Activated CD4-positive, CD25-positive, alpha-beta regulatory T cell treated with anti-CD3 and anti-CD28 coated beads, Interleukin-2, amount 50 U/mL, for 24 hours (primary cell): ENCODE measurements at regions not wholly inside any gene's neighbourhood (a gene's known extent, or its start where the extent isn't known, plus 50 kb on each side); places are given as distances from the start of the nearest gene placed in this dataset.
"Not testable (repeated sequence)": the region's sequence is repeated elsewhere in the genome, so short reads cannot be mapped to it uniquely, and the experiment has no call there.

ENCODE experiments used
- ATAC-seq, 2 donors: fragments of 150-1000 bp; cut with Tn5 transposase; one replicate each; pipeline ENCODE4 v1.10.0; 2021; ENCODE audit warnings: mild to moderate bottlenecking in 1 of 2, moderate library complexity in 1 of 2

DNA sequence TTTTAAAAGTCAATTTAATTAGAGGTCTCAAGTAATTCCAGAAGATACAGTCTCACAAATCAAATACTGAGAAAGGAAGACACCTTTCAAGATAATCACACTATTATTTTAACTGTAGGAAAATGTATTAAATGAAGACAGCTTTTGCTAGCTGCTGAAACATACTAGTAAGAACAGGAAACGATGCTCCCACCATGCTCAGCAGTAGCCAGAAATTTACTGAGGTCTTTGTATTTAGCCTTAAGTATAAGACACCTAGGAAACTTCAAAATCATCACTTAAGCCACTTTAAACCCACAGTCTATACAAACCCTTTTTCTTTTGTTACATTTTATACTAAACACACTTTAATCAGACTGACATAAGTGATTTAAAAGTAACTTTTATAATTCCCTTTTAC, 72.7 kb upstream of the NPIPB12 start:
- ATAC-seq: not testable (repeated sequence)

GRCh38 chr16:29581764-29582163, 75.6 kb upstream of the NPIPB12 start:
- ATAC-seq: not testable (repeated sequence)

GRCh38 chr16:29591919-29592318, 71.1 kb upstream of the SPN start:
- ATAC-seq: not testable (repeated sequence)

- peak; percentile 69 to 74 for ATAC-seq
These were observed 68.7 kb upstream of the SPN start for GRCh38 chr16:29594269-29594925.

DNA sequence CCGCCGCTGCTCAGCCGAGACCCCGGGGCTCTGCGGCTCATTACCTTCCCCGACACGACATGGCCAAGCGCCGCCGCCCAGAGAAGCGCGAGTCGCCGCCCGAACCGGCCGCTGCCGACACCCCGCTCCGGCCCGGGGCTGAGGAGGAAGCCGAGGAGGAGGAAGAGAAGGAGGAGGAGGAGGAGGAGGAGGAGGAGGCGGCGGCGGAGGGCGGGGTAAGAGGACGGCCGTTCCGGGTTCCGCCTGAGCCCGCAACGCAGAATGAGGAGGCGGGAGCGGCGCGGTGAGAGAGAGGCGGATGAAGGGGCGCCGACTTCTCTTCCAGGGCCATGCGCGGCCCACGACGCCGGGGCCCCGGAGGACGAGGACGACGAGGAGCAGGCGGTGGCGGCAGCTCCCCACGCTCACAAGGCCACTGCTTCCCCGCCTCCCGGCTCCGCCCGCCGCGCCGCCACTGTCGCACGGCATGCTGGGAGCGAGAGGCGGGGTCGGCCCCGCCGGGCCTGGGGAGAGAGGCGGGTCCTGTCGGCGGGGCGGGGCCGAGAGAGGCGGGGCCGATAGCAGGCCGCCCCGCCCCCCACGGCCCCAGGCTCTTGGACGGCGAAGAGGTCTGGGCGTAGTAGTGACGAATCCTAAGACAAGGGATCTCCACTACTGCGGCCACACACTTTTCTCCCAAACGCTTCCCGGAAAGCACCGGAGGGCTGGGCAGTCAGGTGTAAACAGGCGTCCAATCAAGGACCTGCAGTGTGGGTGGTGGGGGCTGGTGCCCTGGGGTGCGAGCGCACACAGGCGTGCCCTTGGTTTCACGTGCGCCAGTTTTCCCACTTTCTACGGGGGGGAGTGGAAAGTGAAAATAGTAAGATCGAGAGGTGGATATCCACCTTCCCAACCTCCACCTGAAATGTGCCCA, 67.9 kb upstream of the SPN start:
- peak; percentile 70 to 75 for ATAC-seq

DNA sequence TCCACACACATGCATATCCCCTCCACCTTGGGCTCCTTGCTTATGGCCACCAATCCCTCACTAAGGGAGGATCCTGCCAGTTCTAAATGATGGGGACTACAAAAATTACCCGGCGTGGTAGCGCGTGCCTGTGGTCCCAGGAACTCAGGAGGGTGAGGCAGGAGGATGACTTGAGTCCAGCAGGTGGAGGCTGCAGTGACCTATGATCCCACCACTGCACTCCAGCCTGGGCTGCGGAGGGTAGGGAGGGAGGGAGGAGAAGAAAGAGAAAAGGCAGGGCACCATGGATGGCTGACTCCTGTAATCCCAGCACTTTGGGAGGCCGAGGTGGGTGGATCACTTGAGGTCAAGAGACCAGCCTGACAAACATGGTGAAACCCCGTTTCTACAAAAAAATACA, 66.0 kb upstream of the SPN start:
- not testable (repeated sequence) for ATAC-seq

- ATAC-seq: peak; percentile 59 to 60
These were observed 62.7 kb upstream of the SPN start for GRCh38 chr16:29600111-29601000.

DNA sequence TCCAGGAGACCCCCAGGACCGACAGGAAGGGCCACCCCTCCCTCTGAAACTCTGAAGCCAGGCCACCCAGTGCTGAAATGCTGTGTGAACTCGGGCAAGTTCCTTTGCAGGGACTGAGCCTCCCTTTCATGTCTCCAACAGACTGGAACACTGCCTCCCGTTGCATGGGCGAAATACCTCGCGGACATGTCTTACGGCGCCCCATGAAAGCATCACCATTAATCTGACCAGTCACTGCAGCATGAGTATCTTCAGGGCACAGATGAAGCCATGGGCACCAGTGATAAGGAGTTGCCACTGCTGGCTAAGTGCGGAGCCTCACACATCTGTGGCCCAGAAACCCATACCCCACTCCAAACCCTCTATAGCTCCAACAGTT, 60.8 kb upstream of the SPN start:
- not testable (repeated sequence) for ATAC-seq

GRCh38 chr16:29602683-29603088, 60.4 kb upstream of the SPN start:
- not testable (repeated sequence) for ATAC-seq

- not testable (repeated sequence) for ATAC-seq
These were observed 58.2 kb upstream of the SPN start for GRCh38 chr16:29604631-29605549.

GRCh38 chr16:29605593-29606205, 57.3 kb upstream of the SPN start:
- ATAC-seq: not testable (repeated sequence)

DNA sequence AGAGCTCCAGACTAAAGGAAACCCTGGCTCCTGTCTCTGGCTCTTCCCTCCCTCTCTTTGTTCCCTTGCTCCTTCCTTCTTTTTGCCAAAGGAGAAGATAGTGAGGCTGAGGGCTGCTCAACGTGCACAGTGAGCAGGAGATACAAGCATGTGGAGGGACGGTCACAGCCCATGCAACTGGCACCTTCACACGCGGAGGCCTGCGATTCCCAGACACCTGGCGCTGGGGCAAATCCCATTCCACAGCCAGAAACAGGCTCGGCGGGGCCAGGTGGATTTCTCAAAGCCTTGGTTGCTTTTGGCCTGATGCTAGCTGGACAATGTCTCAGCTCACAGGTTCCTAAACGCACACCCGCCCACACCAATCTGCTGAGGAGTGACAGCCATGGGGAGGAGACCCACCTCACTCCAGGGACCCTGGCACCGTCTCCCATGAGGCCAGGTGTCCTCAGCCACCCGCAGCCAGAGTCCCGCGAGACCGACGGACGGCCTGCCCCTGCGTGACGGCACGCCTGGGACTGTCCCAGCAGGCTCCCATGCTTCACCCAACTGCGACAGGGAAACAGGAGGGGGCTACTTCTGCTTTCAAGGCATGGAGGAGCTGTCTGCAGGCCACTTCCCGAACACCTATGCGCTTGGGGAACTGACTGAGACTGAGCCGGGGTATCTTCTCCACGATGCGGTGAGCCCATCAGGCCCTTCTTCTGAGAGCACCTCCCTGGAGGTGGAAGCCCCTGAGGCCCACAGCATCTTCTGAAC, 56.2 kb upstream of the SPN start:
- ATAC-seq: not testable (repeated sequence)

DNA sequence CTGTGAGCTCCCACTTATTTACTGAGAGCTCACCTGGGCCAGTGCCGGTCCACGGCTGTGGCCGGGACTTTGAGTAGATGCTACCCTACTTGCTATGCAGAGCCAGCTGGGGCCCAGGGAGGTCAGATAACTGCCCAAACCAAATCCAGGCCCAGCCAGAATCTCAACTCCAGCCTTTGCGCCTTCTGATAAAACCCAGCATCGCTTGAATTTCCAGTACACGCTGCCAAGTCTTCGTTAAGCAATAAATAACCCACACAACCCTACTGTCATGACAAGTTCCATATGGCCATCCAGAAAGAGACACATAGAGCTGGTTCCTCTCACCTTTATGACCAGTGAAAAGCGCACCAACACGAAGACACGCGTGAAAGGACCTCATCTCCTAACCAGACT, 55.6 kb upstream of the SPN start:
- not testable (repeated sequence) for ATAC-seq

GRCh38 chr16:29612381-29613306, 50.4 kb upstream of the SPN start:
- ATAC-seq: peak; percentile 87 to 91
